Activated CD8-positive, alpha-beta memory T cell treated with anti-CD3 and anti-CD28 coated beads, Interleukin-2, amount 10 ng/mL, durations not matched to agents 7 days and 5 days (primary cell): ENCODE measurements at regions not wholly inside any gene's neighbourhood (a gene's known extent, or its start where the extent isn't known, plus 50 kb on each side); places are given as distances from the start of the nearest gene placed in this dataset.

Experiments used
- ATAC-seq: fragments of 150-1000 bp; cut with Tn5 transposase; one replicate; pipeline ENCODE4 v1.10.0; 2021; ENCODE audit warnings: moderate library complexity
- CTCF ChIA-PET: fragments of 350-600 bp; sonication (Branson Sonifier 250); formaldehyde crosslinking; loops from one replicate; lab custom pipeline; 2021; ENCODE audit warnings: antibody characterized with exemption; lab: Charles Lee
- DNase-seq: peaks from one replicate; pipeline ENCODE4 v3.0.0-alpha.2; 2020
- H3K27ac Mint-ChIP-seq: one replicate; pipeline ENCODE4 v1.8.0; 2021; ENCODE audit warnings: mild to moderate bottlenecking, mixed read lengths
- H3K27me3 Mint-ChIP-seq: one replicate; pipeline ENCODE4 v1.8.0; 2021; ENCODE audit warnings: mixed read lengths
- H3K36me3 Mint-ChIP-seq: one replicate; pipeline ENCODE4 v1.8.0; 2021; ENCODE audit warnings: mild to moderate bottlenecking, mixed read lengths
- H3K4me1 Mint-ChIP-seq: one replicate; pipeline ENCODE4 v1.8.0; 2021; ENCODE audit warnings: mixed read lengths
- H3K4me3 Mint-ChIP-seq: one replicate; pipeline ENCODE4 v1.8.0; 2021; ENCODE audit warnings: mild to moderate bottlenecking, moderate library complexity, mixed read lengths
- H3K9me3 Mint-ChIP-seq: one replicate; pipeline ENCODE4 v1.8.0; 2022; ENCODE audit warnings: low read depth, mixed read lengths

GRCh38 chr7:96546426-96546825, 163.2 kb downstream of the SEM1 start:
- Mint-ChIP-seq H3K4me1 (no peaks in the 10 kb centered on the region), H3K4me3 (no peak overlapping the region), H3K36me3 (no peaks in the 10 kb centered on the region), H3K9me3 (no peaks in the 10 kb centered on the region), H3K27ac (no peak overlapping the region), H3K27me3 (no peaks in the 10 kb centered on the region)
- DNase-seq (no peak), ATAC-seq (no peak)
- CTCF ChIA-PET, result no interaction called here

GRCh38 chr7:96539471-96539870, 170.2 kb downstream of the SEM1 start:
- Mint-ChIP-seq H3K36me3 (no peaks in the 10 kb centered on the region), H3K4me3 (no peak overlapping the region), H3K4me1 (no peaks in the 10 kb centered on the region), H3K27me3 (peaks cover 19% of the 10 kb centered on the region), H3K27ac (no peak overlapping the region), H3K9me3 (no peaks in the 10 kb centered on the region)
- CTCF ChIA-PET, result no interaction called here
- no peak for DNase-seq
- ATAC-seq, result no peak

DNA sequence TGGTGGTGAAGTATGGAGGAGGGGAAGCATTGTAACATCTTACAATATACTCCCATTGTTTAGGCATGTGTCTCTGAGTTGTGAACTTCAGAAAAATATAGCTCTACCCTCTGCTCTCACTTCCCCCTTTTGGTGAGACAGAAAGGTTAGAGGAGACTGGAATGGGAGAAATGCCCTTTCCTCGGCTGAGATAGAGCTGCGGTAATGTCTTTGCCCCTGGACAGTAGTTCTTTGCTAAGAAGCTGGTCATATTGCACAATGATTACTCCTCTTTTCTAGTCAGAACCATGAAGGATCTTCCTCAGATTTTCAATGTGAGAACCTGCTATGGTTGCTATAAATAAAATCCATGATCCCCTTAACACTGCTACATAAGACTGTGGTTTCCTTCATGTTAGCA, 171.0 kb downstream of the SEM1 start:
- Mint-ChIP-seq H3K9me3 (no peaks in the 10 kb centered on the region), H3K4me3 (no peak overlapping the region), H3K27ac (no peak overlapping the region), H3K27me3 (peaks cover 26% of the 10 kb centered on the region), H3K4me1 (no peaks in the 10 kb centered on the region), H3K36me3 (no peaks in the 10 kb centered on the region)
- CTCF ChIA-PET, result no interaction called here
- DNase-seq (no peak), ATAC-seq (no peak)

GRCh38 chr7:96534221-96534620, 175.4 kb downstream of the SEM1 start:
- no peaks in the 10 kb centered on the region for H3K9me3 Mint-ChIP-seq
- DNase-seq (no peak), ATAC-seq (no peak)
- no peaks in the 10 kb centered on the region for H3K4me1 Mint-ChIP-seq
- CTCF ChIA-PET, result no interaction called here
- peaks cover 44% of the 10 kb centered on the region for H3K27me3 Mint-ChIP-seq
- H3K4me3 Mint-ChIP-seq, result no peak overlapping the region
- H3K27ac Mint-ChIP-seq, result no peak overlapping the region
- no peaks in the 10 kb centered on the region for H3K36me3 Mint-ChIP-seq

GRCh38 chr7:96532428-96532935, 177.2 kb downstream of the SEM1 start:
- no peaks in the 10 kb centered on the region for H3K9me3 Mint-ChIP-seq
- H3K36me3 Mint-ChIP-seq, result no peaks in the 10 kb centered on the region
- H3K27ac Mint-ChIP-seq, result no peak overlapping the region
- H3K4me1 Mint-ChIP-seq, result no peaks in the 10 kb centered on the region
- CTCF ChIA-PET, result interaction anchor here (1.4 kb wide), 1 partner anchor 10 kb away, joined by 3 read pairs; no protein-coding TSS in a partner anchor
- peaks cover 41% of the 10 kb centered on the region for H3K27me3 Mint-ChIP-seq
- DNase-seq (no peak), ATAC-seq (no peak)
- no peak overlapping the region for H3K4me3 Mint-ChIP-seq

DNA sequence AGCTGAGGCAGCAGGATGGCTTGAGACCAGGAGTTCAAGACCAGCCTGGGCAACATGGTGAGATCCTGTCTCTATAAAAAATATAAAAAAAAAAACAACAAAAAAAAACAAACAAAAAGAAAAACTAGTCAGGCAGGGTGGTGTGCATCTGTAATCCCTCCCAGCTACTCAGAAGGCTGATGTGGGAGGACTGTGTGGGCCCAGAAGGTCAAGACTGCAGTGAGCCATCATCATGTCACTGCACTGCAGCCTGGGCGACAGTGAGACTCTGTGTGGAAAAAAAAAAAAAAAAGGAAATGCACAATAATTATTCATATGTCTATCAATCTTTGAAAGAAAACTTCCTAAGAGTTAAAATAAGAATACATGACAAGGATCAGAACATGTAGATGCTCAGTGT, 178.3 kb downstream of the SEM1 start:
- DNase-seq (no peak), ATAC-seq (no peak)
- no peaks in the 10 kb centered on the region for H3K9me3 Mint-ChIP-seq
- no peak overlapping the region for H3K27ac Mint-ChIP-seq
- H3K4me1 Mint-ChIP-seq, result no peaks in the 10 kb centered on the region
- peaks cover 43% of the 10 kb centered on the region for H3K27me3 Mint-ChIP-seq
- CTCF ChIA-PET, result no interaction called here
- H3K4me3 Mint-ChIP-seq, result no peak overlapping the region
- H3K36me3 Mint-ChIP-seq, result no peaks in the 10 kb centered on the region

- H3K27me3 Mint-ChIP-seq, result peaks cover 40% of the 10 kb centered on the region
- H3K4me1 Mint-ChIP-seq, result no peaks in the 10 kb centered on the region
- ATAC-seq (no peak), DNase-seq (no peak)
- CTCF ChIA-PET, result no interaction called here
- no peaks in the 10 kb centered on the region for H3K9me3 Mint-ChIP-seq
- H3K27ac Mint-ChIP-seq, result no peak overlapping the region
- H3K4me3 Mint-ChIP-seq, result no peak overlapping the region
- H3K36me3 Mint-ChIP-seq, result no peaks in the 10 kb centered on the region
These were observed 178.9 kb downstream of the SEM1 start for GRCh38 chr7:96530786-96531185.

DNA sequence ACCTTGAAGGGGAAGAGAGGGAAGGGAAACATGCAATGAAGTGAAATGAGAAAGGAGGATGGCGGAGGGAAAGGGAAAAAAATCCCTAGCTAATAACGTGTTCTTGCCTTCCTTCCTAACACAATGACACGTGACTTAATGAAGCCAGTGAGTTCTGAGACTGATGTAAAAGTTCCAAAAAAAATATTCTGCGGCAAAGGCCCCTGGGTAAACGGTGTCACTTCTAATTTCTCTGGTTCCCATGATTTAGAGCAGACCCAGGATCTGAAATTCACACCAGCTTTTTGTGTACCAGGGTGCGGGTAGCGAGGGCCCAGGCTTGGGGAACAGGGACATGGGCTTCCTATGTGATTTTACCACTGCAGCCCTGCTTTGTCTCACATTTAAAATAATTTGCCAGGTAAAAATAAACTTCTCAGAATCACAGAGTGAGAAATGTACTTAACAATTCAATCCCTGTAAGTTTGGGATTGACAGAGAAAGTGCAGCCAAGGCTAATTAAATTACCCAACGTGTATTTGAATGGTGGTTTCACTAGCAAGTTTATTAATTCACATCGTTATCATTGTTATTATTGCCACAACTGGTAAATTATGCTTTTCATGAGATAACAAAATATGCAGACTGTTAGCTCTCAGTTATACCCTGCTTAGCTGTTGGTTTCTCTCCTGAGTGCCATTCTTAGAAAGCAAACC, 182.4 kb downstream of the SEM1 start:
- Mint-ChIP-seq H3K27ac (no peak overlapping the region), H3K4me1 (no peaks in the 10 kb centered on the region), H3K36me3 (no peaks in the 10 kb centered on the region), H3K4me3 (no peak overlapping the region), H3K9me3 (no peaks in the 10 kb centered on the region), H3K27me3 (peaks cover 36% of the 10 kb centered on the region)
- CTCF ChIA-PET, result no interaction called here
- DNase-seq (no peak), ATAC-seq (no peak)

- H3K27ac Mint-ChIP-seq, result no peak overlapping the region
- H3K27me3 Mint-ChIP-seq, result peaks cover 36% of the 10 kb centered on the region
- DNase-seq, result no peak
- no peak for ATAC-seq
- H3K36me3 Mint-ChIP-seq, result no peaks in the 10 kb centered on the region
- no peak overlapping the region for H3K4me3 Mint-ChIP-seq
- CTCF ChIA-PET, result no interaction called here
- H3K9me3 Mint-ChIP-seq, result no peaks in the 10 kb centered on the region
- H3K4me1 Mint-ChIP-seq, result no peaks in the 10 kb centered on the region
These were observed 183.2 kb downstream of the SEM1 start for GRCh38 chr7:96526496-96526895.

- no peak for ATAC-seq
- peaks cover 26% of the 10 kb centered on the region for H3K27me3 Mint-ChIP-seq
- CTCF ChIA-PET, result no interaction called here
- H3K4me3 Mint-ChIP-seq, result no peak overlapping the region
- no peaks in the 10 kb centered on the region for H3K9me3 Mint-ChIP-seq
- no peak for DNase-seq
- H3K27ac Mint-ChIP-seq, result no peak overlapping the region
- H3K36me3 Mint-ChIP-seq, result no peaks in the 10 kb centered on the region
- no peaks in the 10 kb centered on the region for H3K4me1 Mint-ChIP-seq
These were observed 188.4 kb downstream of the SEM1 start for GRCh38 chr7:96521068-96521894.

- DNase-seq (no peak), ATAC-seq (no peak)
- Mint-ChIP-seq H3K36me3 (no peaks in the 10 kb centered on the region), H3K4me1 (no peaks in the 10 kb centered on the region), H3K27me3 (peaks cover 23% of the 10 kb centered on the region), H3K9me3 (no peaks in the 10 kb centered on the region), H3K27ac (no peak overlapping the region), H3K4me3 (no peak overlapping the region)
- CTCF ChIA-PET, result no interaction called here
These were observed 186.5 kb upstream of the SLC25A13 start for GRCh38 chr7:96508371-96508770.

GRCh38 chr7:96503597-96503996, 181.7 kb upstream of the SLC25A13 start:
- CTCF ChIA-PET, result no interaction called here
- H3K4me1 Mint-ChIP-seq, result no peaks in the 10 kb centered on the region
- H3K36me3 Mint-ChIP-seq, result no peaks in the 10 kb centered on the region
- no peak overlapping the region for H3K27ac Mint-ChIP-seq
- H3K27me3 Mint-ChIP-seq, result peaks cover 6% of the 10 kb centered on the region
- DNase-seq (no peak), ATAC-seq (no peak)
- no peak overlapping the region for H3K4me3 Mint-ChIP-seq
- H3K9me3 Mint-ChIP-seq, result no peaks in the 10 kb centered on the region

GRCh38 chr7:96501318-96501717, 179.4 kb upstream of the SLC25A13 start:
- peaks cover 2% of the 10 kb centered on the region for H3K4me1 Mint-ChIP-seq
- ATAC-seq (no peak), DNase-seq (no peak)
- H3K36me3 Mint-ChIP-seq, result no peaks in the 10 kb centered on the region
- H3K4me3 Mint-ChIP-seq, result no peak overlapping the region
- H3K9me3 Mint-ChIP-seq, result no peaks in the 10 kb centered on the region
- H3K27me3 Mint-ChIP-seq, result peaks cover 2% of the 10 kb centered on the region
- H3K27ac Mint-ChIP-seq, result no peak overlapping the region
- CTCF ChIA-PET, result no interaction called here

DNA sequence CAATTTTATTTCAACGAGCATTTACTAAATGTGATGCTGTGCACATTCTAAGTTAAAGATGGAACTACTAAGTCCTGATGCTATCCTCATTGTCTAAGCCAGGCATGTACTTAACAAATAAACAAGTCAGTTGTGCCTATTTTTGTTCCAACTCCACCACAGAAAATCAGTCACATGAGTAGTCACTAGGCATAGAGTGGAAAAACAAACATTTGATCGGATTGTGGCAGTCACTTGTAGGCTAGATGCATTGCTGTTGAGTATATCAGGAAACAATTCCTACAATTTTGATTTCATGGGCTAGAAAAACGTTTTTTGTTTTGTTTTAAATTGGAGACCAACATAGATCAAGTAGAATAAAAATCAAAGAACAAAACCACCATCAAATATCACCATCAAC, 177.6 kb upstream of the SLC25A13 start:
- no peak overlapping the region for H3K27ac Mint-ChIP-seq
- CTCF ChIA-PET, result no interaction called here
- no peak overlapping the region for H3K4me3 Mint-ChIP-seq
- no peaks in the 10 kb centered on the region for H3K36me3 Mint-ChIP-seq
- no peak for DNase-seq
- H3K9me3 Mint-ChIP-seq, result no peaks in the 10 kb centered on the region
- peaks cover 2% of the 10 kb centered on the region for H3K27me3 Mint-ChIP-seq
- ATAC-seq, result no peak
- H3K4me1 Mint-ChIP-seq, result peaks cover 12% of the 10 kb centered on the region
